HL-60 (cell line): ENCODE measurements at regions not wholly inside any gene's neighbourhood (a gene's known extent, or its start where the extent isn't known, plus 50 kb on each side); places are given as distances from the start of the nearest gene placed in this dataset.

ENCODE experiments used
- CTCF ChIP-seq: IDR thresholded peaks from one replicate; pipeline ENCODE4 v1.5.1; 2011; ENCODE audit warnings: low read length, control low read depth, inconsistent platforms; ENCODE audit not compliant: insufficient read depth
- POLR2AphosphoS5 ChIP-seq: IDR thresholded peaks from 2 replicates; pipeline ENCODE4 v1.6.1; 2012; ENCODE audit warnings: low read depth

GRCh38 chr1:218752126-218752525, 407.0 kb downstream of the TGFB2 start:
- TF ChIP-seq CTCF: no peak
- no peak for TF ChIP-seq POLR2AphosphoS5
